GM21825 (cell line): ENCODE measurements at regions not wholly inside any gene's neighbourhood (a gene's known extent, or its start where the extent isn't known, plus 50 kb on each side); places are given as distances from the start of the nearest gene placed in this dataset.

Experiments
- ATAC-seq: cut with Tn5 transposase; IDR thresholded peaks from one replicate; pipeline ENCODE4 v1.9.1; 2021; ENCODE audit warnings: mild to moderate bottlenecking, moderate library complexity; ENCODE audit not compliant: unreplicated experiment

GRCh38 chr5:125153231-125153630 lies 406.8 kb upstream of the ZNF608 start:
- ATAC-seq: no peak

- ATAC-seq: no peak
These were observed 408.1 kb upstream of the ZNF608 start for GRCh38 chr5:125154301-125155110.

GRCh38 chr5:125160787-125161502 lies 414.5 kb upstream of the ZNF608 start:
- no peak for ATAC-seq

GRCh38 chr5:125162714-125163113 lies 416.3 kb upstream of the ZNF608 start:
- no peak for ATAC-seq

GRCh38 chr5:125169396-125169795 lies 423.0 kb upstream of the ZNF608 start:
- no peak for ATAC-seq

GRCh38 chr5:125171641-125172040 lies 425.2 kb upstream of the ZNF608 start:
- no peak for ATAC-seq

- no peak for ATAC-seq
These were observed 429.0 kb upstream of the ZNF608 start for GRCh38 chr5:125175348-125176004.

- ATAC-seq: no peak
These were observed 429.6 kb upstream of the ZNF608 start for GRCh38 chr5:125176005-125176390.

- no peak for ATAC-seq
These were observed 430.9 kb upstream of the ZNF608 start for GRCh38 chr5:125177340-125177739.

GRCh38 chr5:125179612-125180011 lies 433.2 kb upstream of the ZNF608 start:
- no peak for ATAC-seq

- no peak for ATAC-seq
These were observed 433.9 kb upstream of the ZNF608 start for GRCh38 chr5:125180231-125180829.

GRCh38 chr5:125181159-125181558 lies 434.7 kb upstream of the ZNF608 start:
- ATAC-seq: no peak

GRCh38 chr5:125181955-125182354 lies 435.5 kb upstream of the ZNF608 start:
- ATAC-seq: no peak

GRCh38 chr5:125185740-125186139 lies 439.3 kb upstream of the ZNF608 start:
- no peak for ATAC-seq

GRCh38 chr5:125186911-125187375 lies 440.5 kb upstream of the ZNF608 start:
- no peak for ATAC-seq

- ATAC-seq: no peak
These were observed 443.1 kb upstream of the ZNF608 start for GRCh38 chr5:125189531-125189941.

GRCh38 chr5:125190232-125191087 lies 444.0 kb upstream of the ZNF608 start:
- no peak for ATAC-seq

- no peak for ATAC-seq
These were observed 448.4 kb upstream of the ZNF608 start for GRCh38 chr5:125194883-125195282.

- ATAC-seq: no peak
These were observed 450.2 kb upstream of the ZNF608 start for GRCh38 chr5:125196481-125197111.

GRCh38 chr5:125197321-125197720 lies 450.9 kb upstream of the ZNF608 start:
- no peak for ATAC-seq
